ENCODE measurements at regions not wholly inside any gene's neighbourhood (a gene's known extent, or its start where the extent isn't known, plus 50 kb on each side); places are given as distances from the start of the nearest gene placed in this dataset.

DNA sequence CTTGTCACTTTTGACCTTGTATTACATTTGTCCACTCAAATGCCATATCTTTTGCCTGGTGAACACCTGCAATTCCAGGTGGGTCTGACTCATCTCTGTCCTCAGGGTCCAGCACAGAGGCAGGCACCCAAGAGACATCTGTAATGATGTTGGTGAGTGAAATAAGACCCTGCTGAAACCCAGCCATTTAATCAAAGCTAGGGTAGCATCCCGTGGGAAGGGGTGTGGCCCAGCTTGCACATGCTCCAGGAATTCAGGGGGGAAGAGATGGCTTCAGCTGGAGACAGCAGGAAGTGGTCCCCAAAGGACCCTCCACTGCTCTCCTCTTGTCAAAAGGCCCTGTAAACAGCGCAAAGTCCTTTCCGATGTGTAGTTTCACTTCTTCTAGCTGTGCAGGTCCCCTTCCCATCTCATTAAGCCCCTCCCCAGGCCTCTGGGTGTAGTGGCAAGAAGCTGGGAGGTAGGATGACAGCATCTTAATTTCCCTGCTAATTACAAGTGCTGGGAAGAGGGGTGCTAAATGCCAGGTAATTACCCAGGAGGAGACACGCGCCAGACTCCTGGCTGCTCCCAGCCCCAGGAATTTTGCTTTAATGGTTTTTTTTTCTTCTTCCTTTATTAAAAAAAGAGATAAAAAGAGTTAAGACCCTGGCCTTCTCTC, 54.4 kb upstream of the TRABD2B start:
- Mint-ChIP-seq H3K4me1 (ENCODE audit: low read depth) (no peaks in the 10 kb centered on the region), H3K27me3 (ENCODE audit: insufficient read depth) (peaks cover 1% of the 10 kb centered on the region; the same call in 1 of the 2 replicates)

DNA sequence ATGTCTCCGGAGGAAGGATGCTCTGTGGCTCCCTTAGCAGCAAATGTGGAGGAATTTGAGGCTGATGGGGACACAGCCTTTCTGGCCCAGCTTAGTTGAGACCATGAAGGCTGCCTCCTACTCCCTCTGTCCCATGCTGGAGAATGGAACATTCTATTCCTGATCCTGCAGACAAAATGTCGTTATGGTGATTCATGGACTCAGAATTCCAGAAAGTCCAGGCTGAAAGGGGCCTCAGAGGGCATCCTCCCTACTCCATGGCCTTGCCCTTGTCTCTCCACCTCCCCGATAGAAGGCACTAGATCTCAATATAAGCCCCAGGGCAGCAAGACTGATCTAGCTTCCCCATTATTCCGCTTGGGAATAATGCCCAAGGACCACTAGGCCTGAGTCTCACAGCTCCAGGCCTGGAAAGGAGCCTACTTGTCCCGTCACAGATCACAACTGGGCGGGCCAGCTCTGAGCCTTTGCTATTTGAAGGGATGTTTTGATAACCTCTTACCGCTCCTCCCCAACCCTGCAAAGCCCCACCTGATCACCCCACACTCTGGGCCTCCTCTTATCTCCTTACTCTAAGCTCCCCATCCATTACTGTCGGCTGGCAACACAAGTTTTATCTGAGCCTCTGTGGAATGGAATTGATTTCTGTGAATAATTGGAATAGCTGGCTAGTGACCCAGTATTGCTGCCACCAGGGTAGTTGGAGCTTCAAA, 52.8 kb upstream of the TRABD2B start:
- DNase-seq: no peak
- TF ChIP-seq, protein P1, sequence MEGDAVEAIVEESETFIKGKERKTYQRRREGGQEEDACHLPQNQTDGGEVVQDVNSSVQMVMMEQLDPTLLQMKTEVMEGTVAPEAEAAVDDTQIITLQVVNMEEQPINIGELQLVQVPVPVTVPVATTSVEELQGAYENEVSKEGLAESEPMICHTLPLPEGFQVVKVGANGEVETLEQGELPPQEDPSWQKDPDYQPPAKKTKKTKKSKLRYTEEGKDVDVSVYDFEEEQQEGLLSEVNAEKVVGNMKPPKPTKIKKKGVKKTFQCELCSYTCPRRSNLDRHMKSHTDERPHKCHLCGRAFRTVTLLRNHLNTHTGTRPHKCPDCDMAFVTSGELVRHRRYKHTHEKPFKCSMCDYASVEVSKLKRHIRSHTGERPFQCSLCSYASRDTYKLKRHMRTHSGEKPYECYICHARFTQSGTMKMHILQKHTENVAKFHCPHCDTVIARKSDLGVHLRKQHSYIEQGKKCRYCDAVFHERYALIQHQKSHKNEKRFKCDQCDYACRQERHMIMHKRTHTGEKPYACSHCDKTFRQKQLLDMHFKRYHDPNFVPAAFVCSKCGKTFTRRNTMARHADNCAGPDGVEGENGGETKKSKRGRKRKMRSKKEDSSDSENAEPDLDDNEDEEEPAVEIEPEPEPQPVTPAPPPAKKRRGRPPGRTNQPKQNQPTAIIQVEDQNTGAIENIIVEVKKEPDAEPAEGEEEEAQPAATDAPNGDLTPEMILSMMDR (IDR thresholded peaks at IDR 0.05): no peak
- Mint-ChIP-seq H3K36me3 (ENCODE audit: low read depth) (no peaks in the 10 kb centered on the region), H3K27me3 (ENCODE audit: insufficient read depth) (peaks cover 1% of the 10 kb centered on the region; the same call in 1 of the 2 replicates), H3K4me1 (ENCODE audit: low read depth) (no peaks in the 10 kb centered on the region), H3K4me3 (no peak overlapping the region), H3K9me3 (peaks cover 47% of the 10 kb centered on the region), H3K27ac (no peak overlapping the region)

More for the DNA sequence above, 54.4 kb upstream of the TRABD2B start:
- H3K9me3 Mint-ChIP-seq: peaks cover 61% of the 10 kb centered on the region
- H3K4me3 Mint-ChIP-seq: no peak overlapping the region
- DNase-seq: no peak
- no peak overlapping the region for H3K27ac Mint-ChIP-seq
- no peaks in the 10 kb centered on the region for H3K36me3 Mint-ChIP-seq (ENCODE audit: low read depth)
- TF ChIP-seq, protein P1 (IDR thresholded peaks at IDR 0.05): no peak

GRCh38 chr1:48048980-48049379, 51.8 kb upstream of the TRABD2B start:
- Mint-ChIP-seq H3K9me3 (peaks cover 37% of the 10 kb centered on the region), H3K4me1 (ENCODE audit: low read depth) (no peaks in the 10 kb centered on the region), H3K36me3 (ENCODE audit: low read depth) (no peaks in the 10 kb centered on the region), H3K4me3 (no peak overlapping the region), H3K27ac (no peak overlapping the region), H3K27me3 (ENCODE audit: insufficient read depth) (peaks cover 1% of the 10 kb centered on the region; the same call in 1 of the 2 replicates)
- TF ChIP-seq, protein P1 (IDR thresholded peaks at IDR 0.05): no peak
- no peak for DNase-seq

DNA sequence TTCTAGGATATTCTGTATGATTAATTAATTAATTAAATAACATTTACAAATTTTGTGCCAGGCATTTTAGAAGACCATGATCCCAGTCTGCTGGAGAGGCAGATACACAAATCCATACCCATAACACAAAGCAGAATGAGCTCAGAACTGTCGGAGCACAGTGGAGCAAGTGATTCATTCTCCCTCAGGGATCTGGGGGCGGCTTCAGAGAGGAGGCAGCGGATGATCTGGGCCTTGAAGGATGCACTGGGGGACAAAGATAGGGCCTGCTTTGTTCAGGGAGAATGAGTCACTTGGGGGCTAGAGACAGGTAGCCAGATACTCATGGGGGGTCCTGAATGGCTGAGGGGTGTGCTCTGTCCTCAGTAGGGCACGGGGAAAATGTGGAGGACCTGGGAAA, 50.9 kb upstream of the TRABD2B start:
- no peaks in the 10 kb centered on the region for H3K4me1 Mint-ChIP-seq (ENCODE audit: low read depth)
- no peak for DNase-seq
- peaks cover 39% of the 10 kb centered on the region for H3K9me3 Mint-ChIP-seq
- TF ChIP-seq, protein P1 (IDR thresholded peaks at IDR 0.05): no peak
- peaks cover 1% of the 10 kb centered on the region; the same call in 1 of the 2 replicates for H3K27me3 Mint-ChIP-seq (ENCODE audit: insufficient read depth)
- H3K27ac Mint-ChIP-seq: no peak overlapping the region
- H3K4me3 Mint-ChIP-seq: no peak overlapping the region
- H3K36me3 Mint-ChIP-seq (ENCODE audit: low read depth): no peaks in the 10 kb centered on the region

- TF ChIP-seq, protein P1 (IDR thresholded peaks at IDR 0.05): no peak
- H3K36me3 Mint-ChIP-seq (ENCODE audit: low read depth): no peaks in the 10 kb centered on the region
- H3K4me3 Mint-ChIP-seq: no peak overlapping the region
- H3K27me3 Mint-ChIP-seq (ENCODE audit: insufficient read depth): peaks cover 1% of the 10 kb centered on the region; the same call in 1 of the 2 replicates
- peaks cover 48% of the 10 kb centered on the region for H3K9me3 Mint-ChIP-seq
- DNase-seq: no peak
- no peaks in the 10 kb centered on the region for H3K4me1 Mint-ChIP-seq (ENCODE audit: low read depth)
- H3K27ac Mint-ChIP-seq: no peak overlapping the region
Observed at GRCh38 chr1:48047116-48047515, 49.9 kb upstream of the TRABD2B start.
